Osteocyte (in vitro differentiated cells): ENCODE measurements at regions not wholly inside any gene's neighbourhood (a gene's known extent, or its start where the extent isn't known, plus 50 kb on each side); places are given as distances from the start of the nearest gene placed in this dataset.

Experiments used
- DNase-seq: peaks from one replicate; pipeline ENCODE4 v3.0.0; 2021; ENCODE audit warnings: mixed read lengths; ENCODE audit not compliant: unreplicated experiment; ENCODE audit errors: extremely low spot score
- H3K27ac Mint-ChIP-seq: one replicate; pipeline ENCODE4 v1.8.0; 2021; ENCODE audit warnings: mild to moderate bottlenecking, mixed read lengths; ENCODE audit not compliant: unreplicated experiment
- H3K27me3 Mint-ChIP-seq: one replicate; pipeline ENCODE4 v1.8.0; 2021; ENCODE audit warnings: mixed read lengths; ENCODE audit not compliant: unreplicated experiment
- H3K36me3 Mint-ChIP-seq: one replicate; pipeline ENCODE4 v1.8.0; 2021; ENCODE audit warnings: mixed read lengths; ENCODE audit not compliant: unreplicated experiment
- H3K4me1 Mint-ChIP-seq: one replicate; pipeline ENCODE4 v1.8.0; 2021; ENCODE audit warnings: mixed read lengths; ENCODE audit not compliant: unreplicated experiment
- H3K4me3 Mint-ChIP-seq: one replicate; pipeline ENCODE4 v1.8.0; 2021; ENCODE audit warnings: mild to moderate bottlenecking, moderate library complexity, mixed read lengths; ENCODE audit not compliant: unreplicated experiment
- H3K9me3 Mint-ChIP-seq: one replicate; pipeline ENCODE4 v1.8.0; 2021; ENCODE audit warnings: mixed read lengths; ENCODE audit not compliant: unreplicated experiment
- CTCF ChIP-seq: fragments of 200-600 bp; sonication (generic); IDR thresholded peaks from 2 replicates; pipeline ENCODE4 v1.5.0; 2021; ENCODE audit warnings: antibody characterized with exemption, mild to moderate bottlenecking, moderate library complexity

GRCh38 chr10:132135053-132135872 lies 51.5 kb upstream of the DPYSL4 start:
- Mint-ChIP-seq H3K4me3 (no peak overlapping the region), H3K27me3 (no peaks in the 10 kb centered on the region), H3K4me1 (no peaks in the 10 kb centered on the region), H3K27ac (no peak overlapping the region), H3K36me3 (no peaks in the 10 kb centered on the region), H3K9me3 (no peaks in the 10 kb centered on the region)
- no peak for DNase-seq
- no peak for TF ChIP-seq CTCF

GRCh38 chr10:132136097-132136521 lies 50.6 kb upstream of the DPYSL4 start:
- no peak for DNase-seq
- no peak overlapping the region for H3K27ac Mint-ChIP-seq
- TF ChIP-seq CTCF: no peak
- H3K4me3 Mint-ChIP-seq: no peak overlapping the region
- H3K4me1 Mint-ChIP-seq: no peaks in the 10 kb centered on the region
- no peaks in the 10 kb centered on the region for H3K36me3 Mint-ChIP-seq
- no peaks in the 10 kb centered on the region for H3K27me3 Mint-ChIP-seq
- H3K9me3 Mint-ChIP-seq: no peaks in the 10 kb centered on the region

GRCh38 chr10:132136689-132137088 lies 50.1 kb upstream of the DPYSL4 start:
- DNase-seq: no peak
- no peaks in the 10 kb centered on the region for H3K27me3 Mint-ChIP-seq
- TF ChIP-seq CTCF: no peak
- no peak overlapping the region for H3K4me3 Mint-ChIP-seq
- H3K27ac Mint-ChIP-seq: no peak overlapping the region
- no peaks in the 10 kb centered on the region for H3K4me1 Mint-ChIP-seq
- H3K9me3 Mint-ChIP-seq: no peaks in the 10 kb centered on the region
- no peaks in the 10 kb centered on the region for H3K36me3 Mint-ChIP-seq
